Endothelial cell of umbilical vein (primary cell): ENCODE measurements at regions not wholly inside any gene's neighbourhood (a gene's known extent, or its start where the extent isn't known, plus 50 kb on each side); places are given as distances from the start of the nearest gene placed in this dataset.

ENCODE experiments used
- BruUV-seq: library from RNA; stranded (reverse); fragments of 400-500 nt; replicated peaks from 2 replicates; lab custom pipeline; 2021; lab: Mats Ljungman, UMichigan
- CTCF ChIA-PET: fragments of 300-600, 350-600 bp; sonication (Branson Sonifier 250); formaldehyde crosslinking; loops from one replicate; lab custom pipeline; 2021; ENCODE audit warnings: antibody characterized with exemption, inconsistent platforms; lab: Charles Lee
- POLR2A ChIA-PET: fragments of 300-600, 350-600 bp; sonication (Branson Sonifier 250); formaldehyde crosslinking; loops from one replicate; lab custom pipeline; 2021; ENCODE audit warnings: antibody characterized with exemption, inconsistent platforms; lab: Charles Lee
- DNase-seq: peaks from one replicate; pipeline ENCODE4 v3.0.0-alpha.2; 2011; ENCODE audit warnings: low read depth, low spot score
- FAIRE-seq: peaks from 2 replicates; lab custom pipeline; 2011; peaks lifted over from hg19 to GRCh38; lab: Jason Lieb, UNC
- H2AFZ ChIP-seq: 2 replicates; pipeline ENCODE4 v1.6.0; 2012; ENCODE audit warnings: low read depth, low read length, control low read depth, inconsistent platforms
- H3K27ac ChIP-seq: 2 replicates; pipeline ENCODE4 v1.5.1; 2011; ENCODE audit warnings: low read depth, mild to moderate bottlenecking, control low read depth, low read length, moderate library complexity; ENCODE audit not compliant: insufficient read depth
- H3K27me3 ChIP-seq, 2 experiments: 2 replicates each; pipeline versions ENCODE4 v1.6.0 to v1.6.1; 2011; ENCODE audit warnings: low read length in 2 of 2, mixed read lengths in 1 of 2; ENCODE audit not compliant: control insufficient read depth in 2 of 2, insufficient read depth in 2 of 2
- H3K36me3 ChIP-seq, 2 experiments: 2 replicates in 1 of 2; 3 replicates in 1 of 2; pipeline ENCODE4 v1.5.1; 2011; ENCODE audit warnings: low read length in 2 of 2, mild to moderate bottlenecking in 1 of 2, moderate library complexity in 1 of 2; ENCODE audit not compliant: control insufficient read depth in 2 of 2, insufficient read depth in 2 of 2; ENCODE audit errors: extremely low read depth in 1 of 2
- H3K4me1 ChIP-seq: 3 replicates; pipeline ENCODE4 v1.5.1; 2011; ENCODE audit warnings: mild to moderate bottlenecking, low read length; ENCODE audit not compliant: control insufficient read depth, insufficient read depth; ENCODE audit errors: extremely low read depth
- H3K4me2 ChIP-seq: 2 replicates; pipeline ENCODE4 v1.6.1; 2011; ENCODE audit warnings: low read length, control low read depth, mixed read lengths; ENCODE audit not compliant: insufficient read depth
- H3K4me3 ChIP-seq, 3 experiments: fragments of 200-600 bp in 1 of 3; sonication (generic), shearing (Covaris generic) in 1 of 3; replicated peaks in 1 of 3; 2 replicates each; pipeline ENCODE4 v1.5.1; 2011 to 2016; ENCODE audit warnings: control low read depth in 3 of 3, low read length in 3 of 3, mild to moderate bottlenecking in 2 of 3, inconsistent platforms in 1 of 3, low read depth in 1 of 3, moderate library complexity in 1 of 3; ENCODE audit not compliant: insufficient read depth in 1 of 3
- H3K79me2 ChIP-seq: 2 replicates; pipeline ENCODE4 v1.6.0; 2012; ENCODE audit warnings: low read length, inconsistent platforms; ENCODE audit not compliant: control insufficient read depth, insufficient read depth
- H3K9ac ChIP-seq: replicated peaks from 2 replicates; pipeline ENCODE3; 2011; ENCODE audit warnings: low read length, control low read depth; ENCODE audit not compliant: insufficient read depth; ENCODE audit errors: extremely low read depth
- H3K9me1 ChIP-seq: replicated peaks from 3 replicates; pipeline ENCODE4 v1.6.0; 2011; ENCODE audit warnings: mild to moderate bottlenecking, low read length; ENCODE audit not compliant: control insufficient read depth, insufficient read depth; ENCODE audit errors: extremely low read depth
- H3K9me3 ChIP-seq: replicated peaks from 2 replicates; pipeline ENCODE4 v1.5.1; 2012; ENCODE audit warnings: low read length, inconsistent platforms; ENCODE audit not compliant: control insufficient read depth, insufficient read depth
- H4K20me1 ChIP-seq: replicated peaks from 2 replicates; pipeline ENCODE3; 2011; ENCODE audit warnings: mild to moderate bottlenecking, low read length; ENCODE audit not compliant: control insufficient read depth, insufficient read depth; ENCODE audit errors: extremely low read depth
- CTCF ChIP-seq, 2 donors: IDR thresholded peaks; 1 replicate in 1 of 2; 2 replicates in 1 of 2; pipeline ENCODE4 v1.5.1; 2011; ENCODE audit warnings: low read length in 2 of 2, mild to moderate bottlenecking in 2 of 2, moderate library complexity in 2 of 2, control low read depth in 1 of 2, inconsistent platforms in 1 of 2, low read depth in 1 of 2; ENCODE audit not compliant: insufficient read depth in 1 of 2; ENCODE audit errors: extremely low read depth in 1 of 2
- EZH2 ChIP-seq: IDR thresholded peaks from 2 replicates; pipeline ENCODE4 v1.6.1; 2012; ENCODE audit warnings: borderline replicate concordance, low read depth, mild to moderate bottlenecking, moderate library complexity, low read length, inconsistent platforms; ENCODE audit not compliant: severe bottlenecking
- FOS ChIP-seq: IDR thresholded peaks from 2 replicates; pipeline ENCODE4 v1.6.1; 2011; ENCODE audit warnings: mild to moderate bottlenecking, low read length, moderate library complexity, borderline replicate concordance; ENCODE audit not compliant: insufficient read depth
- GATA2 ChIP-seq: IDR thresholded peaks from 2 replicates; pipeline ENCODE4 v1.7.0; 2011; ENCODE audit warnings: low read depth, mild to moderate bottlenecking, moderate library complexity, mixed read lengths, low read length; ENCODE audit not compliant: insufficient read length, insufficient read depth
- JUN ChIP-seq: IDR thresholded peaks from 2 replicates; pipeline ENCODE4 v1.6.1; 2011; ENCODE audit warnings: borderline replicate concordance, low read depth; ENCODE audit not compliant: insufficient read length, insufficient read depth
- MAX ChIP-seq: IDR thresholded peaks from 2 replicates; pipeline ENCODE4 v1.6.1; 2011; ENCODE audit not compliant: insufficient read depth, insufficient read length
- MYC ChIP-seq: IDR thresholded peaks from one replicate; pipeline ENCODE4 v1.6.1; 2011; ENCODE audit warnings: mild to moderate bottlenecking, low read depth, low read length
- POLR2A ChIP-seq: IDR thresholded peaks from 2 replicates; pipeline ENCODE4 v1.6.1; 2012; ENCODE audit warnings: low read depth, mild to moderate bottlenecking, control low read depth, low read length
- POLR2AphosphoS5 ChIP-seq: IDR thresholded peaks from 2 replicates; pipeline ENCODE4 v1.6.1; 2012; ENCODE audit warnings: low read depth, mild to moderate bottlenecking, control low read depth, low read length, moderate library complexity; ENCODE audit not compliant: insufficient read depth
- dilution Hi-C: fragments of 300-500 bp; cut with MboI; formaldehyde crosslinking; loops from one replicate; pipeline ENCODE4 v1.15.0; 2019; ENCODE audit warnings: low sequenced_read_pairs; ENCODE audit not compliant: extremely low pct_ligation_motif_present
- intact Hi-C: fragments of 100-400 bp; cut with micrococcal nuclease; formaldehyde crosslinking; loops from one replicate; pipeline ENCODE4 v1.10.0; 2022

- Histone ChIP-seq H3K36me3 (no peaks in the 10 kb centered on the region), H3K27ac (no peak overlapping the region), H2AFZ (no peak overlapping the region), H3K4me2 (no peak overlapping the region), H3K9me3 (no peaks in the 10 kb centered on the region), H3K4me3 (no peak overlapping the region), H3K4me1 (no peaks in the 10 kb centered on the region), H3K9me1 (no peaks in the 10 kb centered on the region), H3K79me2 (no peaks in the 10 kb centered on the region), H4K20me1 (no peaks in the 10 kb centered on the region), H3K9ac (no peak overlapping the region), H3K27me3 (no peaks in the 10 kb centered on the region)
- dilution Hi-C loops (no loop called here), intact Hi-C loops (no loop called here)
- BruUV-seq, result no TSS peak
- ChIA-PET CTCF (interaction anchor here (1.3 to 6.7 kb wide), 2 partner anchors 8 to 18 kb away, joined by 3 to 42 read pairs; no protein-coding TSS in a partner anchor), POLR2A (no interaction called here)
- FAIRE-seq, result no peak
- TF ChIP-seq POLR2A (no peak), JUN (no peak), MYC (no peak), EZH2 (no peak), FOS (no peak), POLR2AphosphoS5 (no peak), GATA2 (no peak), CTCF (IDR thresholded peaks at IDR 0.05; ENCODE audit: extremely low read depth in 1 of 2, insufficient read depth in 1 of 2, low read depth in 1 of 2, low read length in 2 of 2) (no peak), MAX (no peak)
- no peak for DNase-seq
Measured at GRCh38 chr1:103469801-103470200, 55.7 kb upstream of the RNPC3 start.
